ENCODE measurements at regions not wholly inside any gene's neighbourhood (a gene's known extent, or its start where the extent isn't known, plus 50 kb on each side); places are given as distances from the start of the nearest gene placed in this dataset.

- Histone ChIP-seq H3K27ac (no peak overlapping the region), H3K4me1 (no peaks in the 10 kb centered on the region), H3K4me3 (no peak overlapping the region), H3K36me3 (no peaks in the 10 kb centered on the region), H3K9me3 (no peaks in the 10 kb centered on the region), H3K27me3 (no peaks in the 10 kb centered on the region)
- ATAC-seq (no peak), FAIRE-seq (no peak), DNase-seq (no peak)
- intact Hi-C loops (cut with DNase I), result no loop called here
- no peak for TF ChIP-seq CTCF (IDR thresholded peaks at IDR 0.05)
- WGBS, 2 donors, result 83 to 92% methylated on average over 2 of the region's 2 CpGs
Observed at GRCh38 chr1:106043971-106044370, 1012.5 kb upstream of the PRMT6 start.

- Histone ChIP-seq H3K4me1 (no peaks in the 10 kb centered on the region), H3K36me3 (no peaks in the 10 kb centered on the region), H3K4me3 (no peak overlapping the region), H3K27ac (no peak overlapping the region), H3K9me3 (no peaks in the 10 kb centered on the region), H3K27me3 (no peaks in the 10 kb centered on the region)
- FAIRE-seq (no peak), DNase-seq (no peak), ATAC-seq (no peak)
- intact Hi-C loops (cut with DNase I), result no loop called here
- 53 to 60% methylated on average over 3 of the region's 3 CpGs for WGBS, 2 donors
- no peak for TF ChIP-seq CTCF (IDR thresholded peaks at IDR 0.05)
Observed at GRCh38 chr1:106047210-106047609, 1009.3 kb upstream of the PRMT6 start.

GRCh38 chr1:106049595-106049994 lies 1006.9 kb upstream of the PRMT6 start:
- no peak for TF ChIP-seq CTCF (IDR thresholded peaks at IDR 0.05)
- Histone ChIP-seq H3K9me3 (no peaks in the 10 kb centered on the region), H3K27me3 (no peaks in the 10 kb centered on the region), H3K27ac (no peak overlapping the region), H3K36me3 (no peaks in the 10 kb centered on the region), H3K4me1 (no peaks in the 10 kb centered on the region), H3K4me3 (no peak overlapping the region)
- ATAC-seq (no peak), DNase-seq (no peak), FAIRE-seq (no peak)
- WGBS, 2 donors, result 13 to 15% methylated on average over 1 of the region's 1 CpG
- intact Hi-C loops (cut with DNase I), result no loop called here

GRCh38 chr1:106055855-106056254 lies 1000.6 kb upstream of the PRMT6 start:
- Histone ChIP-seq H3K27ac (no peak overlapping the region), H3K4me3 (no peak overlapping the region), H3K4me1 (no peaks in the 10 kb centered on the region), H3K36me3 (no peaks in the 10 kb centered on the region), H3K9me3 (no peaks in the 10 kb centered on the region), H3K27me3 (no peaks in the 10 kb centered on the region)
- FAIRE-seq, result no peak
- WGBS, 2 donors, result 44 to 62% methylated on average over 1 of the region's 1 CpG
- intact Hi-C loops (cut with DNase I), result no loop called here
- no peak for DNase-seq
- no peak for ATAC-seq
- no peak for TF ChIP-seq CTCF (IDR thresholded peaks at IDR 0.05)

GRCh38 chr1:106061586-106062495 lies 994.6 kb upstream of the PRMT6 start:
- DNase-seq (no peak), ATAC-seq (no peak), FAIRE-seq (no peak)
- Histone ChIP-seq H3K27ac (no peak overlapping the region), H3K4me1 (no peaks in the 10 kb centered on the region), H3K27me3 (no peaks in the 10 kb centered on the region), H3K9me3 (no peaks in the 10 kb centered on the region), H3K4me3 (no peak overlapping the region), H3K36me3 (no peaks in the 10 kb centered on the region)
- intact Hi-C loops (cut with DNase I), result no loop called here
- TF ChIP-seq CTCF (IDR thresholded peaks at IDR 0.05), result no peak
- 33 to 46% methylated on average over 3 of the region's 3 CpGs for WGBS, 2 donors

All from pancreas (tissue), 10 donors.